IPS DF 19.7 (cell line): ENCODE measurements at regions not wholly inside any gene's neighbourhood (a gene's known extent, or its start where the extent isn't known, plus 50 kb on each side); places are given as distances from the start of the nearest gene placed in this dataset.

ENCODE experiments used
- DNase-seq: peaks from one replicate; pipeline ENCODE4 v3.0.0-alpha.2; 2013; ENCODE audit warnings: low read depth, low spot score

- no peak for DNase-seq
These were observed 269.4 kb downstream of the TCF7L2 start for GRCh38 chr10:113219446-113219845.

GRCh38 chr10:113221756-113222168 is 271.7 kb downstream of the TCF7L2 start:
- no peak for DNase-seq

- DNase-seq, result no peak
These were observed 272.2 kb downstream of the TCF7L2 start for GRCh38 chr10:113222207-113222606.

- DNase-seq, result no peak
These were observed 275.3 kb downstream of the TCF7L2 start for GRCh38 chr10:113225364-113225763.

- DNase-seq, result no peak
These were observed 275.9 kb downstream of the TCF7L2 start for GRCh38 chr10:113225903-113226302.

- no peak for DNase-seq
These were observed 276.4 kb downstream of the TCF7L2 start for GRCh38 chr10:113226399-113226798.

GRCh38 chr10:113226831-113227445 is 276.9 kb downstream of the TCF7L2 start:
- DNase-seq, result no peak

- DNase-seq, result no peak
These were observed 278.5 kb downstream of the TCF7L2 start for GRCh38 chr10:113228530-113228929.

GRCh38 chr10:113230011-113230610 is 280.1 kb downstream of the TCF7L2 start:
- no peak for DNase-seq

- no peak for DNase-seq
These were observed 283.0 kb downstream of the TCF7L2 start for GRCh38 chr10:113232928-113233511.

- DNase-seq, result no peak
These were observed 284.4 kb downstream of the TCF7L2 start for GRCh38 chr10:113234481-113234880.

GRCh38 chr10:113235508-113235907 is 285.5 kb downstream of the TCF7L2 start:
- no peak for DNase-seq

GRCh38 chr10:113236998-113237397 is 287.0 kb downstream of the TCF7L2 start:
- DNase-seq, result no peak

GRCh38 chr10:113239566-113240350 is 289.7 kb downstream of the TCF7L2 start:
- DNase-seq, result no peak

GRCh38 chr10:113240736-113241135 is 290.7 kb downstream of the TCF7L2 start:
- no peak for DNase-seq

GRCh38 chr10:113241599-113242360 is 291.7 kb downstream of the TCF7L2 start:
- DNase-seq, result no peak

- DNase-seq, result no peak
These were observed 293.3 kb downstream of the TCF7L2 start for GRCh38 chr10:113243311-113243710.

- DNase-seq, result no peak
These were observed 294.7 kb downstream of the TCF7L2 start for GRCh38 chr10:113244750-113245149.

- DNase-seq, result no peak
These were observed 295.2 kb downstream of the TCF7L2 start for GRCh38 chr10:113245286-113245685.

- DNase-seq, result no peak
These were observed 297.0 kb downstream of the TCF7L2 start for GRCh38 chr10:113247050-113247449.
